Urinary bladder (tissue), 3 donors: ENCODE measurements at regions not wholly inside any gene's neighbourhood (a gene's known extent, or its start where the extent isn't known, plus 50 kb on each side); places are given as distances from the start of the nearest gene placed in this dataset.

ENCODE experiments used
- DNase-seq: peaks from one replicate; pipeline ENCODE4 v3.0.0-alpha.2; 2015; ENCODE audit errors: extremely low spot score
- H3K27ac ChIP-seq: one replicate; pipeline ENCODE4 v1.5.1; 2013; ENCODE audit warnings: low read depth, mild to moderate bottlenecking, moderate library complexity
- H3K36me3 ChIP-seq: one replicate; pipeline ENCODE4 v1.6.1; 2013; ENCODE audit warnings: mild to moderate bottlenecking, moderate library complexity; ENCODE audit not compliant: insufficient read depth
- H3K4me1 ChIP-seq: one replicate; pipeline ENCODE4 v1.6.1; 2013; ENCODE audit warnings: mild to moderate bottlenecking, moderate library complexity; ENCODE audit not compliant: insufficient read depth
- H3K4me3 ChIP-seq: one replicate; pipeline ENCODE4 v1.5.1; 2013; ENCODE audit warnings: low read depth, low read length
- WGBS: extraction: QIAGEN DNeasy Blood & Tissue Kit; methylation state at CpG from one replicate; pipeline ENCODE4 v1.1.7; 2013; 5-methylcytosine and 5-hydroxymethylcytosine counted together
- donor health status: healthy with polysubstance abuse.
- donor health status: healthy.

- no peaks in the 10 kb centered on the region for H3K36me3 ChIP-seq
- WGBS: 64% methylated on average over 3 of the region's 3 CpGs
- H3K4me1 ChIP-seq: no peaks in the 10 kb centered on the region
- no peak for DNase-seq
- no peak overlapping the region for H3K4me3 ChIP-seq
- H3K27ac ChIP-seq: no peak overlapping the region
Observed at GRCh38 chr16:59198487-59198886, 464.4 kb upstream of the GOT2 start.

GRCh38 chr16:59195242-59195641 lies 461.1 kb upstream of the GOT2 start:
- 81% methylated on average over 2 of the region's 2 CpGs for WGBS
- Histone ChIP-seq H3K27ac (no peak overlapping the region), H3K4me3 (no peak overlapping the region), H3K36me3 (no peaks in the 10 kb centered on the region), H3K4me1 (no peaks in the 10 kb centered on the region)
- DNase-seq: no peak

GRCh38 chr16:59193637-59194036 lies 459.5 kb upstream of the GOT2 start:
- Histone ChIP-seq H3K27ac (no peak overlapping the region), H3K4me1 (no peaks in the 10 kb centered on the region), H3K4me3 (no peak overlapping the region), H3K36me3 (no peaks in the 10 kb centered on the region)
- DNase-seq: no peak
- 95% methylated on average over 2 of the region's 2 CpGs for WGBS

GRCh38 chr16:59192551-59193199 lies 458.6 kb upstream of the GOT2 start:
- no peak for DNase-seq
- Histone ChIP-seq H3K4me3 (no peak overlapping the region), H3K4me1 (no peaks in the 10 kb centered on the region), H3K27ac (no peak overlapping the region), H3K36me3 (no peaks in the 10 kb centered on the region)
- 43% methylated on average over 6 of the region's 6 CpGs for WGBS

- no peak overlapping the region for H3K27ac ChIP-seq
- H3K36me3 ChIP-seq: no peaks in the 10 kb centered on the region
- H3K4me1 ChIP-seq: no peaks in the 10 kb centered on the region
- H3K4me3 ChIP-seq: no peak overlapping the region
- DNase-seq: no peak
Observed at GRCh38 chr16:59190731-59191130, 456.6 kb upstream of the GOT2 start.

GRCh38 chr16:59188029-59188428 lies 453.9 kb upstream of the GOT2 start:
- no peak for DNase-seq
- WGBS: 75% methylated on average over 3 of the region's 3 CpGs
- no peak overlapping the region for H3K4me3 ChIP-seq
- H3K27ac ChIP-seq: no peak overlapping the region
- H3K36me3 ChIP-seq: no peaks in the 10 kb centered on the region
- no peaks in the 10 kb centered on the region for H3K4me1 ChIP-seq

- DNase-seq: no peak
- H3K27ac ChIP-seq: no peak overlapping the region
- WGBS: 92% methylated on average over 9 of the region's 9 CpGs
- no peak overlapping the region for H3K4me3 ChIP-seq
- H3K4me1 ChIP-seq: no peaks in the 10 kb centered on the region
- no peaks in the 10 kb centered on the region for H3K36me3 ChIP-seq
Observed at GRCh38 chr16:59181821-59182420, 447.8 kb upstream of the GOT2 start.

GRCh38 chr16:59180083-59180476 lies 446.0 kb upstream of the GOT2 start:
- Histone ChIP-seq H3K4me1 (no peaks in the 10 kb centered on the region), H3K27ac (no peak overlapping the region), H3K4me3 (no peak overlapping the region), H3K36me3 (no peaks in the 10 kb centered on the region)
- no peak for DNase-seq
- WGBS: 43% methylated on average over 1 of the region's 1 CpG

GRCh38 chr16:59179446-59180082 lies 445.4 kb upstream of the GOT2 start:
- WGBS: 65% methylated on average over 3 of the region's 3 CpGs
- DNase-seq: no peak
- H3K4me3 ChIP-seq: no peak overlapping the region
- H3K4me1 ChIP-seq: no peaks in the 10 kb centered on the region
- no peaks in the 10 kb centered on the region for H3K36me3 ChIP-seq
- H3K27ac ChIP-seq: no peak overlapping the region

GRCh38 chr16:59173408-59173831 lies 439.3 kb upstream of the GOT2 start:
- H3K4me3 ChIP-seq: no peak overlapping the region
- no peaks in the 10 kb centered on the region for H3K36me3 ChIP-seq
- H3K27ac ChIP-seq: no peak overlapping the region
- DNase-seq: no peak
- no peaks in the 10 kb centered on the region for H3K4me1 ChIP-seq
- WGBS: 82% methylated on average over 3 of the region's 3 CpGs

GRCh38 chr16:59170099-59170712 lies 436.1 kb upstream of the GOT2 start:
- no peaks in the 10 kb centered on the region for H3K36me3 ChIP-seq
- H3K27ac ChIP-seq: no peak overlapping the region
- WGBS: 30% methylated on average over 10 of the region's 10 CpGs
- no peak for DNase-seq
- no peaks in the 10 kb centered on the region for H3K4me1 ChIP-seq
- no peak overlapping the region for H3K4me3 ChIP-seq

- no peaks in the 10 kb centered on the region for H3K36me3 ChIP-seq
- H3K4me3 ChIP-seq: no peak overlapping the region
- no peaks in the 10 kb centered on the region for H3K4me1 ChIP-seq
- WGBS: 49% methylated on average over 4 of the region's 4 CpGs
- H3K27ac ChIP-seq: no peak overlapping the region
- DNase-seq: no peak
Observed at GRCh38 chr16:59169168-59169567, 435.1 kb upstream of the GOT2 start.

GRCh38 chr16:59168461-59169114 lies 434.5 kb upstream of the GOT2 start:
- H3K4me3 ChIP-seq: no peak overlapping the region
- no peaks in the 10 kb centered on the region for H3K36me3 ChIP-seq
- no peak overlapping the region for H3K27ac ChIP-seq
- 32% methylated on average over 3 of the region's 3 CpGs for WGBS
- H3K4me1 ChIP-seq: no peaks in the 10 kb centered on the region
- DNase-seq: no peak

- no peak overlapping the region for H3K4me3 ChIP-seq
- H3K36me3 ChIP-seq: no peaks in the 10 kb centered on the region
- H3K27ac ChIP-seq: no peak overlapping the region
- DNase-seq: no peak
- WGBS: 82% methylated on average over 2 of the region's 2 CpGs
- H3K4me1 ChIP-seq: no peaks in the 10 kb centered on the region
Observed at GRCh38 chr16:59164461-59164860, 430.3 kb upstream of the GOT2 start.
